Stimulated activated CD8-positive, alpha-beta memory T cell treated with anti-CD3 and anti-CD28 coated beads, Interleukin-4, amount 100 ng/mL, for 24 hours (primary cell): ENCODE measurements at regions not wholly inside any gene's neighbourhood (a gene's known extent, or its start where the extent isn't known, plus 50 kb on each side); places are given as distances from the start of the nearest gene placed in this dataset.
"Not testable (repeated sequence)": the region's sequence is repeated elsewhere in the genome, so short reads cannot be mapped to it uniquely, and the experiment has no call there.

Source experiments
- DNase-seq: peaks from one replicate; pipeline ENCODE4 v3.0.0-alpha.2; 2020; ENCODE audit warnings: low read depth

DNA sequence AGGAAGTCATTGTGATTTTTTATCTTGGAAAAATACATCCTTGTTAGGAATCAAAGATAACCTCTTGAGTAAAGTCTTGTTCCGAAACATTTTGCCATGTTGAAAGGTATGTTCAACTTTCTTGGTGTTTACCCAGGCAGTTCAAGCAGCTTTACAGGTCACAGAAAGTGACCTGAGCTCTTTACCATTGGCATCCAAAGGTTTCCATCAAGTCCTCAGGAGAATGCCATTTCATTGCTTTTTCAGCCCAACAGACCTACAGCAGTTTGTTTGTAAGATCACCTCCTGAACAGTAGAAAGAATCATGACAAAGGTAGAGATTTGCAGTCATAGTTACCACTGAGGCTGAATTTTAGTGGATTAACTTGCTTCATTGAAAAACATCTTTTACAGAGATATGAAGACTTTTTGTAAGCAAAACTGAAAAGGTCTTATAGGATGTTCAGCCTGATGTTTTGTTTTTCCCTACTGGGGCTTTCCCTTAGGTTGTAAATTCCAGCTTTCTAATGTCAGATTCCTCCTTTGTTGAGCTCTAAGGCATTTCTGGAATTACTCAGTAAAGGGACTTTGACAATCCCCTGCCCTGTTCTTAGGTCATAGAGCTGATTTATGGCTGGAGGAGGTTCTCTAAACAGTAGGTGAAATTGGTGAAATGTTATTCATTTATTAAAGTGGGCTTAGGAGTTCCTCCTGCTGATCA, 236.8 kb upstream of the RBMS1 start:
- no peak for DNase-seq

DNA sequence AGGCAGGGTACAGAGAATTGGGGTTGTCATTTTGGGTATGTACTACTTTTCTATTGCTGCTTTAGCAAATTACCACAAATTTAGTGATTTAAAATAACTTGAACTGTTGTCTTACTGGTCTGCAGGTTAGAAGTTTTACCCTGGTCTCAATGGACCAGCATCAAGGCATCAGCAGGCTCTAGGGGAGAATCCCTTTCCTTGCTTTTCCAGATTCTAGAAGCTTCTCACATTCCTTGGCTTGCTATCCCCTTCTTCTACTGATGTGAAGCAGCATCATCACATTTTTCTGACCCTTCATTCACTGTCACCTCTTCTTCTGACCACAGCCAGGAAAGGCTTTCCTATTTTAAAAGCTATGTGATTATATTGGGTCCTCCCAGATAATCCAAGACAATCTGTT, 237.8 kb upstream of the RBMS1 start:
- DNase-seq, result no peak

DNA sequence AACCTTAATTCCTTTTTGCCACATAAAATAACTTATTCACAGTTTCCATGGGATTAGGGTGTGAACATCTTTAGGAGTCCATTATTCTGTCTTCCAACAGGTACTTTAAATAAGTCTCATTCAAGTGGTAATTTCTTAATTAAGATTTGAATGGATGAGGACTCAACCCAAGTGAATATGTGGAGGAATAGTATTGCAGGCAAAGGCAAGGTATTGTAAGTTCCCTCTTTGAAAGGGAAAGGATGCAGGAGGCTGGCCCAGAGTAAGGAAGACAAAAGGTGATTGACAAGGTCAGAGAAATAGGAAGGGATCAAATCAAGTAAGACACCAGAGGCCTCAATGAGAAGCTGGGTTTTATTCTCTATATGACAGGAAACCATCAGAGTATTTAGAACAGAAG, 238.2 kb upstream of the RBMS1 start:
- no peak for DNase-seq

DNA sequence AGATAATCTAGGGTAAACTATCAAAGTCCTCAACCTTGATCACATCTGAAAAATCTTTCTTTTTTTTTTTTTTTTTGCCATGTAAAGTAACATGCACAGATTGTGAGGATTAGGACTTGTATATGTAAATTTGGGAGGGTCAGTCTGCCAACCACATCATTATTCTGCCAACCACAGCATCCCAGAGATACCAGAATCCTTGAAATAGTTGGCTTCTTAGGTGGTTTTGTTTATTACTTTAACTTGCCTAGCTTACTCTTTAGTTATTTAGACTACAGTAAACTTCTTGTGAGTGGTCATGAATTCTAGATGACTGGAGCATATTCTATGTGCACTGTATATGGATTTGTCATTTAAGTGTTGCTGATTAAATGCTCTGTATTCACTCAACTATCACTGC, 242.1 kb upstream of the RBMS1 start:
- DNase-seq, result no peak

DNA sequence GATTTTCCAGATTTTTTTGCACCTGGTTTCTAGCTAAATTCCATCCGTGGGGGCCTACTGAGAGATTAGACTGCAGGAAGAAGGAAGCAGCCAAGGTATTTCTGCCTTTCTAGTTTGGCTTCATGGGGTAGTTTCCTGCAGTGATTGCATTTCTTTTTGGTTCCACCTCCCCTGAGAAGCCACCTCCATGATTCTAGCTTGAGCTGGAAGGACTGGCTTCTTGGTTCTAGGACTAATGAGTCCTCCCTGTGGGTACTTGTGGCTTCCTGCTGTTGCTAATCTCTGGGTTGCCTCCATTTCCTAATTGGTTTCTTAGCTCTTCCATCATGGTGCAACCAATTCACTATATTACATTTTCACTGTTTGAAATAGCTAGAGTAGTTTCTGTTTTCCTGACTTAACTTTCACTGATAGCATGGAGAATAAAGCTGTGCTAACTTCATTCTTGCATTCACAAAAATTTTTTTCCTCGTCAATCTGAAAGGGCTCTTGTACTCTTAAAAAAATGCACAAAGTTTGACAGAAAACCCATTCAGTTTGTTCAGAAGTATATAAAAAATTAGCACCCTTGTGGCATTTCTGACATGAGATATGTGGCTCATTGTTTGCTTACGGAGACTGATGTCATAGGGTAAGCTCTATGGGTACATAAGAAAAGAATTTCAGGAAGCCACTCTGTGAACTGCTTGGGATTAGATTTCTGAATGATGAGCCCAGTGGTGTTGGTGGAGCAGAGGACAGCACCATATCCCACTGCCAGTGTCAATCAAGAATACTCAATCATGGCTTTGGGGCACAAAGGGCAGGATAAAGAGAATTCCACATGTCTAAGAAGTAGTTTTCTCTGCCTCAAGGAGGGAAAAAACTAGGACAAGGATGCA, 242.8 kb upstream of the RBMS1 start:
- no peak for DNase-seq

DNA sequence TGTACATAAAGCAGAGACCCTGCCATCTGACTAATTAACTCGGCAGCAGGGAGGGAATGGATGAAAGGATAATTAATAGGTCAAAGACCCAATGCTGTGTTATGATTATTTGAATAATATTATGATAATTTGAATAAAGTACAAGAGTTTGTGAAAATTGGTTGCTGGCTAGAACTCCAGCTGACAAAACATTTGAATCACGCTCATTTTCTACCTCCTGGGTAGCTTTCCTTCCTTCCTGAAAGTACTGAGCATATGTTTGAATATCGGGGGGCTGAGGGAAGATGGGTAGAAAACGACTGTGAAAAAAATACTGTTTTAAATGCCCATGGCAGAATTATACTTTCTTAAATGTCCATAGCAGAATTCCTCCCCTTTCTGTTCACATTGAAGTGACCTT, 243.6 kb upstream of the RBMS1 start:
- DNase-seq, result no peak

DNA sequence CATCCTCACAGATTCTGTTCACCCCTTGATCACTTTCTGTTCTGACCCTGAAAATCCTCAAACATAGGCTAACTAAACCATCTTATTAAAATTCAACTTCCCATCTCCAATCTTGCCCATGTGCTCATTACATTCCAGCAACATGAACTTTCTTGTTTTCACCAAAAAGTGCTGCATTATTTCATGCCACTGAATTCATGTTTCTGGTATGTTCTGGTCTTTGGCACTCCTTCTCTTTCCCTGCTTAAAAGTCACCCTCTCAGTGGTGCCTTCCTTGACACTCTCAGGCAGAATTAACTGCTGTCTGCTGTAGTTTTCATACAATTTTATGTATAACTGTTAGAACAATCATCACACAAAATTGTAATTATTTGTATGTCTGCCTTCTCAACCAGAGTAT, 247.7 kb upstream of the RBMS1 start:
- no peak for DNase-seq

DNA sequence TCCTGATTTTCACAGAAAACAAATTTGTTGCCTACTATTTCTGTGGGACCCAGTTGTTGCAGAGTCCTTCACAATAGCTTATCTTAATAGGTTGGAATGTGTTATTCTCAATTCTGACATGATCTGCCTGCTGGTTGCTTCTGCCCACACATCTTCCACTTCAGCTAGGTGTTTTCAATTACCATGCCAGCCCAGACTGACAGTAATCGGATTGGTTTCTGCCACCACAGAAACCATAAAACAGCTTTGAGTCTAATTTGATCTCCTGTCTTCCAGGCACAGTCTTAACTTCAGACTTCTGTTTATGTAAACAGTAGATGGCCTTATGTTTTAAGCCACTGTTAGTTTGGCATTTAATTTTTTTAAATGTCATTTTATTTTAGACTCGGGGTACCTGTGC, 248.2 kb upstream of the RBMS1 start:
- no peak for DNase-seq

DNA sequence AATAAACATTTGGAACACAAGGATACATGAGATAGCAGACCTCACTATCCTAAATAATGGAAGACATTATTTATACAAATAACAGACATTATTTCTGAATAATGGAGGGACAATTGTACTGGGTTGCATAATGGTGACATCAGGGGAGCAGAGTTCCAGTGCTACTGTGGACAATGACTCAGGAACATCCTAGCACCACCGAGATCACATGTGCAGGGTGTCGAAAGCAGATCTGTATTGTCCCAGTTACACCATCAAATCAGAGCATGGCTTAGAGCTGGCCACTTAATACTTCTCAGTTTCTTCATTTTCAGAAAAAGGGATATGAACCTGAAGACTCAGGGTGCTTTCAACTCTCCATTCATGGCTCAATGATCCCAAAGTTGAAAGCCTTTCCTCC, 249.1 kb upstream of the RBMS1 start:
- no peak for DNase-seq

DNA sequence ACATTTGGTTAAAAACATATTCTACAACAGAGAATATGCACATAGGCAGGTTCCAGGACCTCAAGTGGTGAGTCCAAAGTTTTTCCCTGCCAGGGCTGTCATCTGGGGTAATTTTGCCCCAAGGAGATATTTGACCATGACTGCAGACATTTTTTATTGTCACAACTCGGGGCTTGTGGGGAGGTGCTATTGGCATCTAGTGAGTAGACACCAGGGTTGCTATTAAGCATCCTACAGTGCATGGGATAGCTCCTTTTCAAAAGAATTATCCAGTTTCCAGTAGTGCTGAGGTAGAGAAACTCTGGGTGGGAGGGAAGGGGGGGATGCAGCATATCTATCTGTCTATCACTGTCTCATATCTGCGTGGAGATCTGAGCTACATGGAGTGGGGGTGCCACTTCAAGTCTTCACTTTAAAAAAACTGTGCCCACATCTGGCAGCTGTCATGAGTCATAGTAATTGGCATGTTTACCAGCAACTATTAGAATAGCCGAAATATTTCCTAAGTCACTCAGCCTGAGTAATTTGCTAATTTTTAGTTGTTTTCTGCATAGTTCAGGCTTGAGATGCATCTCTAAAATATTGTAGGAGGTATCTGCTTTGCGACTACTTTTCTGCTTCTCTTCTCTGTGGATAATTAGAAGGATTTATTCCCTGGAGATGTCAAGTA, 254.0 kb upstream of the RBMS1 start:
- DNase-seq, result no peak

DNA sequence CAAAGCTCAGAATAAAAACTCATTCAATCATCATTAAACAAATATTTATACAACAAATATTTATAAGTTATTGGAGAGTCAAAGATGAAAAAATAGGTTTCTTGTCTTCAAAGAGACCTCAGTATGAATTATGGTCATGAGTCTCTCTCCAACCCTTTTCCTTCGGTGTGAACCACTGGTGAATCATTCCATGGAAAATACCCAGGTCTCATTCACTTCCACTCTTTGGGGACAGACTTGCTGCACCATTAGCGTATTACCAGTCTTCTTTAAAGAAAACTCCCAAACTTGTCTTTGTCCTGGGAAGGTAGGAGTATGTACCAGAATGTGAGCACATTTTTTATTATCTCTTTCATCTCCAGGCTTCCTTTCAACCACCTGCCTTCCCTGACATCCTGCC, 257.4 kb upstream of the RBMS1 start:
- DNase-seq, result no peak

DNA sequence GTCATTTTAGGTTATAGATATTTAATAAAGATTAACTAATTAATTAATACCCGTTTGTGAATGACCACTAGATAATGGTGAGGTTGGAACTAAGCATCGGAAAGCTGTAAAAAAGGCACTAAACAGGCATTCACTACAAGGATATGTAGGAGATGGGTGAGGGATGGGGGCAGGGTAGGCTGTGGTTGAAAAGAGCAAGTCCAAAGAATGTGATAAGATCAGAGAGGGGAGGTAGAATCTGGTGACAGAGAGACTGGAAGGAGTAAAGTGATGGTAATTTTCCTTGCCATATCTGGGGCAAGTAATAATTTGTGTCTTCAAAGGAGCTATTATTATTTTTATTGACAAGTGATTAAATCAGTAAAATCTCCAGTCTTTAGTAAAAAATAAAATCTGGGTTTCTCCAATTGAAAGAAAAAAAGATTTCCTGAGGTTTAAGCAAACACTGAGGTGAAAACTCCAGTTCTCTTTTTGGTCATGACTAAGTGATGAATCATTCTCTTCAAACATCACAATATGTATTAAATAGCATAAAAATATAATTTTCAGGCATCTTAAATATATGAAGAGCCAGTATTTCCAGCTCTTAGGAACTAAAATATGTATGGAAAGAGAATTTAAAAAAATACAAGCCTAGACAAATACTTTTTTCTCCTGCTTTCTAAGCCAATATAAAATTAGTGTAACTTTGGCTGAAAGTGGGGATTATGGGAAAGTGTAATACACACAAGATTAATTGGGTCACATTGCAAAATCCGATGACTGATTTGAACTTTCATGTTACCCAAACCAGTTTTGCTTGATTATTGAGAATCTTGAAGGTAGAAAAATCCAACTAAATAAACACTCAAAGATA, 259.1 kb upstream of the RBMS1 start:
- DNase-seq, result no peak

DNA sequence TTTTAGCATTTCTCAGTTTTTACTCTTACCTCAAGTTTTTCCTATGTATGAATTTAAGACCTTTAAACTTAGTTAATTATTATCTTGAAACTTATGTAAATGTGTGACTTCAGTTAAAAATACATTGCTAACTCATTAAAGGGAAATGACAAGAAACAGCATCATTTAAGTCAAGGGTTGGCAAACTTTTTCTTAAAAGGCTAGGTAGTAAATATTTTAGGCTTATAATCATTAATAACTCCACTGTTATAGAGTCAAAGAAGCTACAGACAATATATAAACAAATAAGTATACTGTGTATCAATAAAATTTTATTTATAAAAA, 259.7 kb upstream of the RBMS1 start:
- no peak for DNase-seq

DNA sequence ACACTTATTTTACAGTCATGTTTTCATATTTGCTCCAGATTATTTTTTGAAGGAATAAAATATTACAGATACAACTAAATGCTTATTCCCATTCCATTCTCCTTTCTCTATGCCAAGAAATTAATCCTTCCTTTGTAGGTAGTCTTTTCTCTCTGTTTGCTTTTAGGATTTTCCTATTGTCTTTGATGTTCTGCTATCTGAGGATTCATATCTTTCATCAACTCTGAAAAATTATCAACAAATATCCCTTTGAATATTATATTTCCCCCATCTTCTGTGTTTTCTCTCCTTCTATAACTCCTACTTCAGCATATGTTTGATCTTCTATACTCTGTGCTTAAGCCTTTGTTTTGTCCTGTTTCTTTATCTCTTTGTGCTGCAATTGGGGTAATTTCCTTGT, 260.4 kb upstream of the RBMS1 start:
- DNase-seq, result no peak

DNA sequence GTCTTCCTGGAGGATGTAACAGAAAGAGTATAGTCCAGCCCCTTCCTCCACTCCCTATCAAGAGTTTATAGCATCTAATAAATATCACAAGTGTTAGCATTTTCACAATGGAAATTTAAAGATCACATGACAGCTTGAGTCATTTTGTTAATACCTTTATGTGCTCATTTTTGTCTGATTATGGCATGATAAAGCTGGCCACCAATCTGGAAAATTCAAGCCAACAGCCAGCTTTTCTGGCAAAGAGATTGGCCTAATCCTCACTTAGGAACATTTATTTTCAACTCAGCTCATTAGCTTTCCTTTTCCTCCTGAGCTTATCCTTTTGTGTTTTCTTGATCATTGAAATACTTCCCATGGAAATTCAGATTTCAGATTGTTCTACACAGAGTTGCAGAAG, 262.9 kb upstream of the RBMS1 start:
- no peak for DNase-seq

DNA sequence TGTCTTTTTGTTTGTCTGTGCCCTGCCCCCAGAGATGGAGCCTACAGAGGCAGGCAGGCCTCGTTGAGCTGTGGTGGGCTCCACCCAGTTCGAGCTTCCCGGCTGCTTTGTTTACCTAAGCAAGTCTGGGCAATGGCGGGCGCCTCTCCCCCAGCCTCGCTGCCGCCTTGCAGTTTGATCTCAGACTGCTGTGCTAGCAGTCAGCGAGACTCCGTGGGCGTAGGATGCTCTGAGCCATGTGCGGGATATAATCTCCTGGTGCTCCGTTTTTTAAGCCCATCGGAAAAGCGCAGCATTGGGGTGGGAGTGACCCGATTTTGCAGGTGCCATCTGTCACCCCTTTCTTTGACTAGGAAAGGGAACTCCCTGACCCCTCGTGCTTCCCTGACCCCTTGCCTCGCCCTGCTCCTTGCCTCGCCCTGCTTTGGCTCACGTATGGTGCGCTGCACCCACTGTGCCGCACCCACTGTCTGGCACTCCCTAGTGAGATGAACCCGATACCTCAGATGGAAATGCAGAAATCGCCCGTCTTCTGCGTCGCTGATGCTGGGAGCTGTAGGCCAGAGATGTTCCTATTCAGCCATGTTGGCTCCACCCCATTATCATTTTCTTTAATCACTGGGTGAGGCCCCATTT, 269.0 kb upstream of the RBMS1 start:
- not testable (repeated sequence) for DNase-seq

DNA sequence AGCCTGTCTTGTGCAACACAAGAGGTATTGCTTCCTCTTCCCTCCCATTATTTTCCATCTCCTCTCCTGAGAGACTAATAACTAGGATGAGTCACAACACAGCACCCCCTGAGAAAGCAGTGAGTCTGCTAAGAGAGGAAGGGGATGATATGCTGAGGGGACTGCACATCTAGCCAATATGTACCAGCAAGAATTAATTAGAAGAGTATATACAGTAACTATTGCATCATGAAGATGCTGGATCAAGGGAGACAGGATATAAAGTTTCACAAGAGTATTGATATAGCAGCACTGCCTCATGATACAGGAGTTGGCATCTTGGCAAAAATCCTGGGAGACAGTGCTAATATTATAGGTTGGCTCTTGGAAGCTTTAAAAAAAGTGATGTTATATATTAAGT, 289.9 kb upstream of the RBMS1 start:
- no peak for DNase-seq

DNA sequence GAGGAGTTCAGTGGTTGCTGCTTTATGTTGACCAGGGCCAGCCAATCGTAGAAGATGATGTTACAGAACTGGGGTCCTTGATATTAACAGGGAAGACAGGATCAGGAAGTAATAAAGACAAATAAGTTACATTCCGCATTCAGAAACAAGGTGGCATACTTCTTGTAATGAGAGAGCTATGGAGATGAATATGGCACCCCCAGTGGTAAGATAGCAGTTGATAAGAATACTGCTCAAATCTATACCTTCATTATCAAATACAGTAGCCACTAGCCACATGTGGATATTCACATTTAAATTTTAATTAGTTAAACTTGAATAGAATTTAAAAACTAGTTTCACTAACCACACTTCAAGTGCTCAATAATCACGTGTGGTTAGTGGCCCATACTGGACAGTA, 290.4 kb upstream of the RBMS1 start:
- no peak for DNase-seq

DNA sequence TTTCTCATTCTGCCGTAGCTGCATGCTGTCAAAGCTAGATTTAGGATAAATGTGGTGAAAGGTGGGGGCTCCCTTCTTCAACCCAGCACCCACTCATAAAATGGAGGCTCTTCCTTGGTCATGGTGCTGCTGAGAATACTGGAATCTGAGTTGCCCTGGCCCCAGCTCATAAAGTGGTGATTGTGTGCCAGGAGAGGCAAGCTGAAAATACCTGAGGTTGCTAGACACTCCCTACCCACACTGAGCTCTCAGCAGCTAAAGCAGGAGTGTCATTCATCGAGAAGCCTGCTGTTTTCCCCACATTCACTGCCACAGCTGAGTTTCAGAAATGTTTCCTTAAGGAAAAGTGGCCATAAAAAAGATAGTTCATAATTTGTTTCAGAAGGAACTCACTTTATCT, 297.1 kb upstream of the RBMS1 start:
- no peak for DNase-seq

DNA sequence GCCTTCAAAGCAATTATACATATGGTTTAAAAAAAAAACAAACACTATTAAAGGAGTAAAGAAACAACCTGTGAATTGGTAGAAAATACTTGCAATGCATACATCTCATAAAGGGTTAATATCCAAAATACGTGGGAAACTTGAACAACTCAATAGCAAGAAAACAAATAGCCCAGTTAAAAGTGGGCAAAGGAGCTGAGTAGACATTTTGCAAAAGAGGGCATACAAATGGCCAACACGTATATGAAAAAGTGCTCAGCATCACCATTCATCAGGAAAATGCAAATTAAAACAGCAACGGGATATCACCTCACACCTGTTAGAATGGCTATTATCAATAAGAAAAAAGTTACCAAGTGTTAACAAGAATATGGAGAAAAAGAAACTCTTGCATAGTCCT, 298.3 kb upstream of the RBMS1 start:
- DNase-seq, result no peak

DNA sequence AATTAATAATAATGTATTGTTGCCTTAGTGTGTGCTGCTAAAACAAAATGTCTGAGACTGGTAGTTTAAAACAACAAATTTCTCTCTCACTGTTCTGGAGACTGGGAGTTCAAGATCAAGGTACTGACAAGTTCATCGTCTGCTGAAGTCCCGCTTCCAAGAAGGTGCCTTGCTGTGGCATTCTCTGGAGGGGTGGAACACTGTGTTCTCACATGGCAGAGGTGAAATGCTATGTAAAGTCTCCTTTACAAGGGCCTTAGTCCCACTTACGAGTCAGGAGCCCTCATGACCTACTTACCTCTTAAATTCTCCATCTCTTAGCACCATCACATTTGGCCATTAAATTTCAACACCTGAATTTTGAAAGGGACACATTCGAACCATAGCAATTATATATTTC, 299.2 kb upstream of the RBMS1 start:
- no peak for DNase-seq

DNA sequence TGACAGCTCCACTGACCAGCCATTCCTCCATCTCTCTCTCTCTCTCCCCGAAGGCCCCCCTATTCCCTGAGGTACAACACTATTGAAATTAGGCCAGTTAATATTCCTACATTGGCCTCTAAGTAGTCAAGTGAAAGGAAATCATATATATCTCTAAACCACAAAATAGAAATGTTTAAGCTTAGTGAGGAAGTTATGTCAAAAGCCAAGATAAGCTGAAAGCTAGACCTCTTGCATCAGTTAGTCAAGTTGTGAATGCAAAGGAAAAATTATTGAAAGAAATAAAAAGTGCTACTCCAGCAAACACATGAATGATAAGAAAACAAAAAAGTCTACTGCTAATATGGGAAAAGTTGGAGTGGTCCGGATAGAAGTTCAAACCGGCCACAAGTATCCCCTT, 301.3 kb upstream of the RBMS1 start:
- no peak for DNase-seq
